Tibial artery (tissue), 4 donors: ENCODE measurements at regions not wholly inside any gene's neighbourhood (a gene's known extent, or its start where the extent isn't known, plus 50 kb on each side); places are given as distances from the start of the nearest gene placed in this dataset.

Experiments
- DNase-seq, 2 donors: peaks; one replicate each; pipeline ENCODE4 v3.0.0-alpha.2; 2019
- H3K27ac ChIP-seq, 2 donors: fragments of 200-600 bp; sonication (generic) in 1 of 2; 1 replicate in 1 of 2; 2 replicates in 1 of 2; pipeline ENCODE4 v1.5.1; 2018 to 2019; ENCODE audit warnings: mild to moderate bottlenecking in 1 of 2
- H3K27me3 ChIP-seq, 2 donors: fragments of 200-600 bp; sonication (generic) in 1 of 2; one replicate each; pipeline versions ENCODE4 v1.5.1 to v1.6.0; 2016 to 2019
- H3K36me3 ChIP-seq, 3 donors: fragments of 200-600 bp; sonication (generic) in 2 of 3; one replicate each; pipeline ENCODE4 v1.5.1; 2016 to 2019; ENCODE audit warnings: mild to moderate bottlenecking in 2 of 3
- H3K4me1 ChIP-seq, 4 donors: fragments of 200-600 bp; sonication (generic) in 2 of 4; 1 replicate in 3 of 4; 2 replicates in 1 of 4; pipeline ENCODE4 v1.5.1; 2016 to 2019
- H3K4me3 ChIP-seq, 2 donors: fragments of 200-600 bp; sonication (generic) in 1 of 2; 1 replicate in 1 of 2; 2 replicates in 1 of 2; pipeline ENCODE4 v1.5.1; 2018 to 2019; ENCODE audit warnings: mild to moderate bottlenecking in 2 of 2
- H3K9me3 ChIP-seq, 3 donors: fragments of 200-600 bp; sonication (generic) in 1 of 3; one replicate each; pipeline ENCODE4 v1.5.1; 2016 to 2019
- intact Hi-C: fragments of 100-400 bp; cut with DNase I; formaldehyde crosslinking; loops from one replicate; pipeline ENCODE4 v1.15.0; 2023; ENCODE audit warnings: low total_unique reads
- TF ChIP-seq, protein P1 (sequence below), 2 experiments: fragments of 200-600 bp in 1 of 2; fragments of 450-650 bp in 1 of 2; IDR thresholded peaks; one replicate each; pipeline ENCODE4 v1.5.1; 2017 to 2019; ENCODE audit warnings: antibody characterized with exemption in 2 of 2, mild to moderate bottlenecking in 1 of 2, moderate library complexity in 1 of 2

- H3K9me3 ChIP-seq, result no peaks in the 10 kb centered on the region
- peaks cover 0 to 7% (median 0%) of the 10 kb centered on the region in 4 donors for H3K4me1 ChIP-seq
- no peak overlapping the region for H3K4me3 ChIP-seq
- H3K36me3 ChIP-seq, result no peaks in the 10 kb centered on the region
- H3K27me3 ChIP-seq, result no peaks in the 10 kb centered on the region
- H3K27ac ChIP-seq, result no peak overlapping the region
- TF ChIP-seq, protein P1, sequence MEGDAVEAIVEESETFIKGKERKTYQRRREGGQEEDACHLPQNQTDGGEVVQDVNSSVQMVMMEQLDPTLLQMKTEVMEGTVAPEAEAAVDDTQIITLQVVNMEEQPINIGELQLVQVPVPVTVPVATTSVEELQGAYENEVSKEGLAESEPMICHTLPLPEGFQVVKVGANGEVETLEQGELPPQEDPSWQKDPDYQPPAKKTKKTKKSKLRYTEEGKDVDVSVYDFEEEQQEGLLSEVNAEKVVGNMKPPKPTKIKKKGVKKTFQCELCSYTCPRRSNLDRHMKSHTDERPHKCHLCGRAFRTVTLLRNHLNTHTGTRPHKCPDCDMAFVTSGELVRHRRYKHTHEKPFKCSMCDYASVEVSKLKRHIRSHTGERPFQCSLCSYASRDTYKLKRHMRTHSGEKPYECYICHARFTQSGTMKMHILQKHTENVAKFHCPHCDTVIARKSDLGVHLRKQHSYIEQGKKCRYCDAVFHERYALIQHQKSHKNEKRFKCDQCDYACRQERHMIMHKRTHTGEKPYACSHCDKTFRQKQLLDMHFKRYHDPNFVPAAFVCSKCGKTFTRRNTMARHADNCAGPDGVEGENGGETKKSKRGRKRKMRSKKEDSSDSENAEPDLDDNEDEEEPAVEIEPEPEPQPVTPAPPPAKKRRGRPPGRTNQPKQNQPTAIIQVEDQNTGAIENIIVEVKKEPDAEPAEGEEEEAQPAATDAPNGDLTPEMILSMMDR (IDR thresholded peaks at IDR 0.05), result no peak
- intact Hi-C loops, result no loop called here
- DNase-seq, result no peak
These were observed 285.2 kb upstream of the TLE3 start for GRCh38 chr15:70382762-70383458.

DNA sequence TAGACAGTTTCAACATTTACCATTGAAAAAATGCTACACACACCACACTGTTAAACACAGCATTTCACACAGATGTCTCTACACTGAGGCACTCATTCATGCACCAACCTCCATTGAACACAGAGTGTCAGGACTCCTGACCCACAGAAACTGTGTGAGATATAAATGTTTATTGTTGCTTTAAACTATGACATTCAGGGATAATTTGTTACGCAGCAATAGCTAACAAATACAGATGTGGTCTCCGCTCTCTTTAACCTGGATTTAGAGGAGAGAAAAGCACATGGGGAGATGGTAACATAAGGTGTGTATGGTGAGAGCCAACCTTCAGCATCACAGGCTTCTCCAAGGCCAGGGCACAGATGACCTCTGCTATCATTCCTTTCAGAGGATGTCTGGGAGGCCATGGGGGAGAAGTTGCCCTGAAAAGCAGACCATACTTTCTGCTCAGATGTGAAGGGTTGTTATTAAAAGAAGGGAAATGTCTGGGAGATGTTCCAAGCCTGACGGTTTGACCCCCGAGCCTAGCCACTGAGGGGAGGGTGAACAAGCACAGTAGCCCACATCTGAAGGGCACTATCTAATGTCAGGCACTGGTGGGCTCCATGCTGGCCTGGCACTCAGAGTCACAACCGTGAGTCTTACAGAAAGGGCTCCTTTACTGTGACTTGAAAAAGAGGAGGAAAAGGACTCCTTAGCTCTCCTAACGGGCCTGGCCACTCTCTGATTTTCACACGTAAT is 284.5 kb upstream of the TLE3 start:
- no peaks in the 10 kb centered on the region for H3K36me3 ChIP-seq
- no peak for DNase-seq
- intact Hi-C loops, result no loop called here
- H3K4me1 ChIP-seq, result peaks cover 0 to 14% (median 2%) of the 10 kb centered on the region in 4 donors
- TF ChIP-seq, protein P1 (IDR thresholded peaks at IDR 0.05), result no peak
- H3K4me3 ChIP-seq, result no peak overlapping the region
- H3K27me3 ChIP-seq, result no peaks in the 10 kb centered on the region
- no peak overlapping the region for H3K27ac ChIP-seq
- H3K9me3 ChIP-seq, result no peaks in the 10 kb centered on the region

DNA sequence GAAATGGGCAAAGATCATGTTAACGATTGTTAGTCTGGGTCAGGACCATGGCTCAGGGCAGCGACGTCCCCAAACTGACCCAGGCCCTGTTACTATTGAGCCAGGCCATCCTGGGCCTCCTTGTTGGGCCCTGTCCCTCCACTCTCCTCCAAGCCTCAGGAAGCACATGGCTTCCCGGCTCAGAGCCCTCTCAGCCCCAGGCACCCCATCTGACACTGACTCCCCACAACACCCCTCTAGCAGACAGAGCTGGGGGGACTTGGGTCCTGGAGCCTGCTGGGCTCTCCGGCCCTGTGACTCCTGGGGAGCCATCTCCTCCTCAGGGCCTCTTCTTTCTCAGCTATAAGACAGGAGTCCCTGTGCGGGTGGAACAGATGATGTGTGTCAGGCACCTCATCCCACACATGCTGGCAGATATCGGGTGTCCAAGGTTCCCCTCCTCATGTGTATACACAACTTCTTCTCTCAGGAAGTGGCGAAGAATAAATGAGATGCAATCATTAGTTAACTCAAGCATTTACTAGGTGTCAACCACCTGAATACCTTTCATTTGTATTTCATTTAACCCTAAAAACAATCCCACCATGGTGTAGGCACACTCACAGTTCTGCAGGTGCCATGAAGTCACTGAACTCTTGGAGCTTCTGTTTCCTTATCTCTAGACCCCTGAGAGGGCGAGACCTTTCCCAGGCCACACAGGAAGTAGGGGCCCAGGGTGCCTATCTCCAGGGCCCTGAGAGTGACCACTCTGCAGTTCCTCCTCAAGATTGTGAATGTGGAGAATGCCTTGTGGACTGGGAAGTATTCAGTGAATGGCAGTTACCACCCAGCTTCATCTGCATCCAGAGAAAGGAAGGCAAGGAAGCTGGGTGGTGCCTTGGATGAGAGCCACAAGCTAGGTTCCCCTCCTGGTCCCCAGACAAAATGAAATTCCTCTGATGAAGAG is 282.5 kb upstream of the TLE3 start:
- no peak for DNase-seq
- intact Hi-C loops, result no loop called here
- H3K36me3 ChIP-seq, result no peaks in the 10 kb centered on the region
- H3K27ac ChIP-seq, result no peak overlapping the region
- H3K4me3 ChIP-seq, result no peak overlapping the region
- H3K4me1 ChIP-seq, result peaks cover 0 to 34% (median 14%) of the 10 kb centered on the region in 4 donors
- no peaks in the 10 kb centered on the region for H3K9me3 ChIP-seq
- TF ChIP-seq, protein P1 (IDR thresholded peaks at IDR 0.05), result no peak
- H3K27me3 ChIP-seq, result no peaks in the 10 kb centered on the region

DNA sequence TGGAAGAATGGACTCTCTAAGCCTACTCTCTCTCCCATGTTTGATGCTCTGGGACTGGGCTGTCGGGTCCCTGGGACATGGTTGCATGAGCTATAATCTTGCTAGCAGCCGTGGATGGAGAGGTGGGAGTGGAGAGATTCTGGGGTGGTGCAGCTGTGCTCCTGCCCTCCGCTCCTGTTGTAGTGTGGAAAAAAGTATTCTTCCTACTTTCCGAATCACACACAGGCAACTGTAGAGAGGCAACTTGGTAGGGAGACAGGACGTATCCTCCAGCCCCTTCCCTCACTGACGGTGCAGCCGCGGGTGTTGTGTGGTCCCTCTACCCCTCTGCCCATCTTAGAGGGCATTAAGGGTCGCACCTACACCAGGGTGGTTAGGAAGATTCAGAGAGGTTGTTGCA is 281.4 kb upstream of the TLE3 start:
- Histone ChIP-seq H3K4me3 (no peak overlapping the region), H3K36me3 (no peaks in the 10 kb centered on the region), H3K27me3 (no peaks in the 10 kb centered on the region), H3K27ac (no peak overlapping the region), H3K9me3 (no peaks in the 10 kb centered on the region), H3K4me1 (peaks cover 0 to 42% (median 16%) of the 10 kb centered on the region in 4 donors)
- TF ChIP-seq, protein P1 (IDR thresholded peaks at IDR 0.05), result no peak
- intact Hi-C loops, result no loop called here
- no peak for DNase-seq

DNA sequence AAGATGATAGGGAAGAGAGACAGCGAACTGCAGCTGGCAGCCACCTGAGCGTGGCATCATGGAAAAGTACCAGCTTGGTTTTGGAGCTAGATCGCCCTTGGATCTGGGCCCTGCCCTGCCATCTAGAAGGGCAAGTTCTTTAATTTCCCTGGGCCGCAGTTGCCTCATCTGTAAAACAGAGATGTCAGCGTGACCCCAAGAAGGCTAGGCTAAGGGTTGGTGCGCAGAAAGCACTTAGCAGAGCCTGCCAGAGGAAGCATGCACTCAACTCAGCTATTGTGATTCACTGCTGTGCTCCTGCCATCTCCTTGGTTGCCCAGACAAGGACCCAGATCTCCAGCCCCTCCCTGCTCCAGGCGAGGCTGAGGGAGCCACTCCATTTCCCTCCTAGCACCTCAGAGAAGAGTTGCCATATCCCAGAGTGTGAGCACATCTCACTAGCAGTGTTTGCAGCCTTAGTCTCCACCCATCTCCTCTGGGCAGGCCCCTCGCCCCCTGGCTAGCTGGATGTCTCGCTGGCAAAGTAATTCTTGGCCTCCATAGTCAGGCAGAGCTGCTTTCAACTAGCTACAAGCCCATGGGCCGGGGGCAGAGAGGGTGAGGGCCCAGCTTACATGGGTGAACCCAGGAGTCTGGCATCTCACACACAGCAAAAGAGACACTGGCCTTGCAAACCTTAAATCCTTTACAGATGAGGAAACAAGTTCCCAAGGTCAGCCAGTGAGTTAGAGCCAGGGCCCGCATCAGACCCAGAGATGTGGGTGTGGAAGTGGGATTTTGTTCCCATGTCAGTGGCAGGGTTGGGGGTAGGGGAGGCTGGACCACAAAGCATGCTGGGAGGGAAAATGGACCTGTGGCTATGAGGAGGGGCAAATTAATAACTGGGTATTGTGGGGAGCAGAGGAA is 280.7 kb upstream of the TLE3 start:
- intact Hi-C loops, result no loop called here
- Histone ChIP-seq H3K27ac (no peak overlapping the region), H3K9me3 (no peaks in the 10 kb centered on the region), H3K4me3 (no peak overlapping the region), H3K36me3 (no peaks in the 10 kb centered on the region), H3K27me3 (no peaks in the 10 kb centered on the region), H3K4me1 (peaks cover 0 to 42% (median 16%) of the 10 kb centered on the region in 4 donors)
- TF ChIP-seq, protein P1 (IDR thresholded peaks at IDR 0.05), result no peak
- no peak for DNase-seq
